Upper lobe of left lung (tissue), 4 donors: ENCODE measurements at regions not wholly inside any gene's neighbourhood (a gene's known extent, or its start where the extent isn't known, plus 50 kb on each side); places are given as distances from the start of the nearest gene placed in this dataset.

Source experiments
- CTCF ChIP-seq, 6 experiments: fragments of 450-650 bp in 4 of 6; fragments of 200-600 bp in 2 of 6; sonication (generic) in 2 of 6; IDR thresholded peaks; one replicate each; pipeline ENCODE4 v1.5.1; 2016 to 2019; ENCODE audit warnings: antibody characterized with exemption in 6 of 6
- POLR2A ChIP-seq, 4 donors: fragments of 450-650 bp; IDR thresholded peaks; one replicate each; pipeline ENCODE4 v1.5.1; 2016 to 2017; ENCODE audit warnings: antibody characterized with exemption in 4 of 4, mild to moderate bottlenecking in 2 of 4

GRCh38 chr5:74052441-74053221 lies 426.6 kb downstream of the ARHGEF28 start:
- TF ChIP-seq CTCF (IDR thresholded peaks at IDR 0.05) (no peak), POLR2A (IDR thresholded peaks at IDR 0.05) (no peak)
